ENCODE measurements at regions not wholly inside any gene's neighbourhood (a gene's known extent, or its start where the extent isn't known, plus 50 kb on each side); places are given as distances from the start of the nearest gene placed in this dataset.
"Not testable (repeated sequence)": the region's sequence is repeated elsewhere in the genome, so short reads cannot be mapped to it uniquely, and the experiment has no call there.

- DNase-seq, result no peak
These were observed 460.3 kb downstream of the GBA3 start for GRCh38 chr4:23153076-23153475.

- DNase-seq, result no peak
These were observed 457.1 kb downstream of the GBA3 start for GRCh38 chr4:23149815-23150214.

- no peak for DNase-seq
These were observed 452.0 kb downstream of the GBA3 start for GRCh38 chr4:23144707-23145106.

- no peak for DNase-seq
These were observed 443.3 kb downstream of the GBA3 start for GRCh38 chr4:23135792-23136645.

- no peak for DNase-seq
These were observed 441.6 kb downstream of the GBA3 start for GRCh38 chr4:23134331-23134730.

GRCh38 chr4:23130845-23131244 lies 438.1 kb downstream of the GBA3 start:
- DNase-seq, result no peak

GRCh38 chr4:23125118-23125517 lies 432.4 kb downstream of the GBA3 start:
- no peak for DNase-seq

GRCh38 chr4:23122666-23123400 lies 430.1 kb downstream of the GBA3 start:
- no peak for DNase-seq

GRCh38 chr4:23120374-23120773 lies 427.6 kb downstream of the GBA3 start:
- DNase-seq, result no peak

GRCh38 chr4:23117826-23118225 lies 425.1 kb downstream of the GBA3 start:
- DNase-seq, result no peak

- DNase-seq, result no peak
These were observed 421.8 kb downstream of the GBA3 start for GRCh38 chr4:23114538-23114937.

- no peak for DNase-seq
These were observed 420.4 kb downstream of the GBA3 start for GRCh38 chr4:23113104-23113503.

GRCh38 chr4:23106516-23106915 lies 413.8 kb downstream of the GBA3 start:
- no peak for DNase-seq

- no peak for DNase-seq
These were observed 413.1 kb downstream of the GBA3 start for GRCh38 chr4:23105759-23106370.

GRCh38 chr4:23097251-23097650 lies 404.5 kb downstream of the GBA3 start:
- DNase-seq, result no peak

GRCh38 chr4:23091711-23092110 lies 399.0 kb downstream of the GBA3 start:
- no peak for DNase-seq

GRCh38 chr4:23085249-23085568 lies 392.5 kb downstream of the GBA3 start:
- no peak for DNase-seq

- DNase-seq, result no peak
These were observed 392.0 kb downstream of the GBA3 start for GRCh38 chr4:23084559-23085248.

- DNase-seq, result no peak
These were observed 390.7 kb downstream of the GBA3 start for GRCh38 chr4:23083391-23083790.

GRCh38 chr4:23080171-23080570 lies 387.4 kb downstream of the GBA3 start:
- not testable (repeated sequence) for DNase-seq

GRCh38 chr4:23070848-23071570 lies 378.3 kb downstream of the GBA3 start:
- DNase-seq, result no peak

GRCh38 chr4:23068756-23069155 lies 376.0 kb downstream of the GBA3 start:
- no peak for DNase-seq

GRCh38 chr4:23068287-23068686 lies 375.6 kb downstream of the GBA3 start:
- DNase-seq, result no peak
